GM12874 (cell line): ENCODE measurements at regions not wholly inside any gene's neighbourhood (a gene's known extent, or its start where the extent isn't known, plus 50 kb on each side); places are given as distances from the start of the nearest gene placed in this dataset.

Experiments
- TF ChIP-seq, protein P1 (sequence below): IDR thresholded peaks from 2 replicates; pipeline ENCODE4 v1.5.1; 2011; ENCODE audit warnings: low read depth, mild to moderate bottlenecking, control low read depth, low read length, moderate library complexity; ENCODE audit not compliant: insufficient read depth

DNA sequence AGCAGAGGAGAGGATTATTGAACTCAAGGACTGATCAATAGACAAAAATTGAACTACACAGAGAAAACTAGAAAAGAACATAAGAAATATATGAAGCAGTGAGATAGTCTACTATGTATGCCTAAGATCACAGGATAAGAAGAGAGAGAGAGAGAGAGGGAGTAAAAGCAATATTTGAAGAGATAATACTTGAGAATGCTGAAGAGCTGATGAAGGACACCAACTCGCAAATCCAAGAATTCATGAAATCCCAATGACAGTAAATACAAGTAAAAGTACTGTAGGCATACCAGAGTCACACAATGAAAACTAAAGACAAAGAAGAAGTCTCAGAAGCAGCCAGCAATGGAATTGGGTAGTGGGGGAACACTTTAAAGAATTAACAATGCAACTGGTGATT lies 260.1 kb upstream of the SPAG17 start:
- TF ChIP-seq, protein P1, sequence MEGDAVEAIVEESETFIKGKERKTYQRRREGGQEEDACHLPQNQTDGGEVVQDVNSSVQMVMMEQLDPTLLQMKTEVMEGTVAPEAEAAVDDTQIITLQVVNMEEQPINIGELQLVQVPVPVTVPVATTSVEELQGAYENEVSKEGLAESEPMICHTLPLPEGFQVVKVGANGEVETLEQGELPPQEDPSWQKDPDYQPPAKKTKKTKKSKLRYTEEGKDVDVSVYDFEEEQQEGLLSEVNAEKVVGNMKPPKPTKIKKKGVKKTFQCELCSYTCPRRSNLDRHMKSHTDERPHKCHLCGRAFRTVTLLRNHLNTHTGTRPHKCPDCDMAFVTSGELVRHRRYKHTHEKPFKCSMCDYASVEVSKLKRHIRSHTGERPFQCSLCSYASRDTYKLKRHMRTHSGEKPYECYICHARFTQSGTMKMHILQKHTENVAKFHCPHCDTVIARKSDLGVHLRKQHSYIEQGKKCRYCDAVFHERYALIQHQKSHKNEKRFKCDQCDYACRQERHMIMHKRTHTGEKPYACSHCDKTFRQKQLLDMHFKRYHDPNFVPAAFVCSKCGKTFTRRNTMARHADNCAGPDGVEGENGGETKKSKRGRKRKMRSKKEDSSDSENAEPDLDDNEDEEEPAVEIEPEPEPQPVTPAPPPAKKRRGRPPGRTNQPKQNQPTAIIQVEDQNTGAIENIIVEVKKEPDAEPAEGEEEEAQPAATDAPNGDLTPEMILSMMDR = no peak

DNA sequence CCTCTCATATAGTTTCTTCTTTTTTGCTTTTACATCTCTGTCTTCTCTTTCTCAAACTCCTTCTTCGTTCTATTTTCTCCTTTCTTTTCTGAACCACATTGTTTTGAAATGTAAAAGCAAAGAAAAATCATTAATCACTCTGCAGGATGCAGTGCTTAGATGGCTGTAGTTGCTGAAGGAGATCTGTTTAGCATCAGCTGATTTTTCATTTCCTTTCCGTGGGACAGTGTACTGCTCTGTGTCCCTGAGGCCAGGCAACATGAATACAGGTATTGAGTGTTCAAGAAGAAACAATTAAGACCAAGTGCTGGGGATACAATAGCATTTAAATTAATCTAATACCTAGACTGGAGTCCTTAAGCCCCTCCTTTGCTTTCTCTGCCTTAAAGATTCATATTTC lies 257.2 kb upstream of the SPAG17 start:
- TF ChIP-seq, protein P1 = no peak

DNA sequence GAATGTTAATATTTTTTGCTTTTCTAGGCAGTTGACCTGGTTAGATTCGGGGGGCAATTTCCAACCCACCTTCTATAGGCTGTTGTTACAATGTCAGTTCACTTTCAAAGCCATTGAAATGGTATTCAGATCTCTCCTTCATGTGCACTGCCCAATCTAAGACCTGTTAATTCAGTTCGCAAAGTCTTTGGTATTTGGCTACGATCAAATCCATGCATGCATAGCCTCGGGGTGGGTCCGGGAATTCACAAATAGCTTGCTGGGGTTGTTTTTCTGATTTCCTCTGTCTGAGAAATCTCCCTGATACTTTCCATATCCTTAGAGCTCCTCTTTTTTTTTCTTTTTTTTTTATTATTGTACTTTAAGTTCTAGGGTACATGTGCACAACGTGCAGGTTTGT lies 252.6 kb upstream of the SPAG17 start:
- TF ChIP-seq, protein P1 = no peak

DNA sequence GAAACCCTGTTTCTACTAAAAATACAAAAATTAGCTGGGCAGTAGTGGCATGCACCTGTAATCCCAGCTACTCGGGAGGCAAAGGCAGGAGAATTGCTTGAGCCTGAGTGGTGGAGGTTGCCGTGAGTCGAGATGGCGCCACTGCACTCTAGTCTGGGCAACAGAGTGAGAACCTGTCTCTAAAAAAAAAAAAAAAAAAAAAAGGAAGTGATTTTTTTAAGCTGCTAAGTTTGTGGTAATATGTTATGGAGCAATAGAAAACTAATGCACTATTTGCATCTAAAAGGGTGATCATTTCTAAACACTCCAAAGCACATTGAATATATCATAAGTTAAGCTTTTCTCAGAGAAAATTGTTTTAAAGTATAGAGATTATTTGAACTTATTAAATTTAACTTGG lies 244.8 kb upstream of the SPAG17 start:
- TF ChIP-seq, protein P1 = no peak

DNA sequence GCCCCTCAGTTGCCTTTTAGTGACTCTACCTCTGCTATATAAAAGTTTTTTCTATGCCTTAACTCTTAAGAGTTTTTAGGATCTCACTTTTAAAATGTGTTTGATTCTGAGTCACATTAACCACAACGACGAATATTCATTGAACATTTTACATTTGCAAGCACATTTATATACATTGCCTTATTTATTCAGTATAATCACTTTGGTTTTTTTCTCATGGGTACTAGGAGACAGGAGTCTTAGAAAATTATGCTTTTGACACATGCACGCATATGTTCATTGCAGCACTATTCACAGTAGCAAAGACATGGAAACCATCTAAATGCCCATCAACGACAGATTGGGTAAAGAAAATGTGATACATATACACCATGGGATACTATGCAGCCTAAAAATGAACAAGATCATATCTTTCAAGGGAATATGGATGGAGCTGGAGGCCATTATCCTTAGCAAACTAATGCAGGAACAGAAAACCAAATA lies 236.9 kb upstream of the SPAG17 start:
- TF ChIP-seq, protein P1 = no peak

DNA sequence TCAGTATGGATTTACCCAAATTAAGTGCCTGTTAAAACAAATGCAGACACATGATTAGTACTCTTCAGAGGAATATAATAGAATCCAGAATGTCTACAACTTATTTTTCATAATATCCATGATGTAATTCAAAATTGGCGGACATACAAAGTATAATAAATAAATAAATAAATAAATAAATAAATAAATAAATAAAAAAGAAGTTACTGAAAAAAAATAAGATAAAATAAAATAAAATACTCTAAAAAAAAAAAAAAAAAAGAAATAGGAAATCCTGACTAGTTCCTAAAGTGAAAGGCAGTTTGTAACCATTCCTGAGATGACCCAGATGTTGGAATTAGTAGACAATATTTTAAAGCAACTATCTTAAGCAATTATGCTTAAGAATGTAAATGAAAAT lies 219.0 kb upstream of the SPAG17 start:
- TF ChIP-seq, protein P1 = no peak

- TF ChIP-seq, protein P1 = no peak
Measured at GRCh38 chr1:118397496-118397859, 212.4 kb upstream of the SPAG17 start.
